HG03442 (cell line): ENCODE measurements at regions not wholly inside any gene's neighbourhood (a gene's known extent, or its start where the extent isn't known, plus 50 kb on each side); places are given as distances from the start of the nearest gene placed in this dataset.
"Not testable (repeated sequence)": the region's sequence is repeated elsewhere in the genome, so short reads cannot be mapped to it uniquely, and the experiment has no call there.

Experiments
- ATAC-seq: cut with Tn5 transposase; IDR thresholded peaks from one replicate; pipeline ENCODE4 v1.9.1; 2021; ENCODE audit warnings: mild to moderate bottlenecking, moderate library complexity; ENCODE audit not compliant: unreplicated experiment

- no peak for ATAC-seq
Measured at GRCh38 chr15:92705764-92706163, 50.2 kb upstream of the FAM174B start.

- no peak for ATAC-seq
Measured at GRCh38 chr15:92706201-92706600, 50.6 kb upstream of the FAM174B start.

GRCh38 chr15:92707880-92708551 is 52.4 kb upstream of the FAM174B start:
- no peak for ATAC-seq

GRCh38 chr15:92708635-92709034 is 53.1 kb upstream of the FAM174B start:
- ATAC-seq: no peak

GRCh38 chr15:92709110-92709790 is 53.7 kb upstream of the FAM174B start:
- no peak for ATAC-seq

- ATAC-seq: no peak
Measured at GRCh38 chr15:92711457-92711831, 55.9 kb upstream of the FAM174B start.

GRCh38 chr15:92714077-92714476 is 58.5 kb upstream of the FAM174B start:
- peak; percentile 21 for ATAC-seq

- peak; percentile 77 for ATAC-seq
Measured at GRCh38 chr15:92714477-92715401, 59.2 kb upstream of the FAM174B start.

- no peak for ATAC-seq
Measured at GRCh38 chr15:92715758-92716157, 60.2 kb upstream of the FAM174B start.

GRCh38 chr15:92719021-92719420 is 63.4 kb upstream of the FAM174B start:
- ATAC-seq: no peak

- ATAC-seq: no peak
Measured at GRCh38 chr15:92724144-92724543, 68.6 kb upstream of the FAM174B start.

- ATAC-seq: no peak
Measured at GRCh38 chr15:92725171-92725570, 69.6 kb upstream of the FAM174B start.

- no peak for ATAC-seq
Measured at GRCh38 chr15:92728266-92728665, 72.7 kb upstream of the FAM174B start.

- ATAC-seq: no peak
Measured at GRCh38 chr15:92733090-92733933, 77.7 kb upstream of the FAM174B start.

GRCh38 chr15:92733934-92734521 is 78.5 kb upstream of the FAM174B start:
- ATAC-seq: no peak

GRCh38 chr15:92739246-92739645 is 83.7 kb upstream of the FAM174B start:
- not testable (repeated sequence) for ATAC-seq

- ATAC-seq: no peak
Measured at GRCh38 chr15:92745845-92746271, 90.3 kb upstream of the FAM174B start.

GRCh38 chr15:92747047-92747446 is 91.5 kb upstream of the FAM174B start:
- no peak for ATAC-seq

- no peak for ATAC-seq
Measured at GRCh38 chr15:92749216-92749615, 93.6 kb upstream of the FAM174B start.

GRCh38 chr15:92749946-92750345 is 94.4 kb upstream of the FAM174B start:
- no peak for ATAC-seq
